WTC11 (cell line): ENCODE measurements at regions not wholly inside any gene's neighbourhood (a gene's known extent, or its start where the extent isn't known, plus 50 kb on each side); places are given as distances from the start of the nearest gene placed in this dataset.
"Not testable (repeated sequence)": the region's sequence is repeated elsewhere in the genome, so short reads cannot be mapped to it uniquely, and the experiment has no call there.

Experiments used
- ATAC-seq: fragments of 200-7000 bp; cut with Tn5 transposase; 2 replicates; pipeline ENCODE4 v1.10.0; 2021; ENCODE audit warnings: mild to moderate bottlenecking, moderate library complexity
- CTCF ChIA-PET: fragments of 300-600 bp; sonication (Branson Sonifier 250); formaldehyde crosslinking; loops from one replicate; lab custom pipeline; 2021; ENCODE audit warnings: antibody characterized with exemption; lab: Charles Lee
- POLR2A ChIA-PET: fragments of 350-600 bp; sonication (Branson Sonifier 250); formaldehyde crosslinking; loops from one replicate; lab custom pipeline; 2021; ENCODE audit warnings: antibody characterized with exemption; lab: Charles Lee
- DNase-seq: peaks from one replicate; pipeline ENCODE4 v3.0.0; 2021; ENCODE audit warnings: low spot score
- H3K27ac Mint-ChIP-seq: 2 replicates; pipeline ENCODE4 v1.8.0; 2021; ENCODE audit warnings: mixed read lengths
- H3K27me3 Mint-ChIP-seq: 2 replicates; pipeline ENCODE4 v1.8.0; 2021; ENCODE audit warnings: low read depth, mild to moderate bottlenecking, moderate library complexity, mixed read lengths
- H3K36me3 Mint-ChIP-seq: 2 replicates; pipeline ENCODE4 v1.8.0; 2021; ENCODE audit warnings: mixed read lengths
- H3K4me1 Mint-ChIP-seq: 2 replicates; pipeline ENCODE4 v1.8.0; 2022; ENCODE audit warnings: mixed read lengths
- H3K4me3 Mint-ChIP-seq: 2 replicates; pipeline ENCODE4 v1.8.0; 2021; ENCODE audit warnings: mild to moderate bottlenecking, moderate library complexity, mixed read lengths
- H3K9me3 Mint-ChIP-seq: 2 replicates; pipeline ENCODE4 v1.8.0; 2021; ENCODE audit warnings: mixed read lengths

GRCh38 chr1:143837924-143838597 is 133.7 kb downstream of the FAM72C start:
- H3K4me1 Mint-ChIP-seq, H3K27ac Mint-ChIP-seq, H3K9me3 Mint-ChIP-seq, CTCF ChIA-PET, POLR2A ChIA-PET, H3K36me3 Mint-ChIP-seq: not testable (repeated sequence)
- DNase-seq, result peak; percentile 55
- Mint-ChIP-seq H3K27me3 (peaks cover 11% of the 10 kb centered on the region), H3K4me3 (peak overlapping the region; percentile 69)
- ATAC-seq, result peak; percentile 72

GRCh38 chr1:143833376-143833775 is 138.4 kb downstream of the FAM72C start:
- DNase-seq, H3K27ac Mint-ChIP-seq, ATAC-seq, H3K4me3 Mint-ChIP-seq, H3K4me1 Mint-ChIP-seq, CTCF ChIA-PET, H3K27me3 Mint-ChIP-seq, H3K36me3 Mint-ChIP-seq, H3K9me3 Mint-ChIP-seq, POLR2A ChIA-PET: not testable (repeated sequence)

GRCh38 chr1:143832379-143832716 is 139.4 kb downstream of the FAM72C start:
- not testable (repeated sequence) for H3K9me3 Mint-ChIP-seq, H3K4me1 Mint-ChIP-seq

GRCh38 chr1:143831479-143832378 is 140.1 kb downstream of the FAM72C start:
- not testable (repeated sequence) for H3K27ac Mint-ChIP-seq
- H3K4me3 Mint-ChIP-seq, result peak overlapping the region; percentile 53

More at GRCh38 chr1:143832379-143832716, 139.4 kb downstream of the FAM72C start:
- H3K36me3 Mint-ChIP-seq, POLR2A ChIA-PET, H3K4me3 Mint-ChIP-seq, DNase-seq, H3K27ac Mint-ChIP-seq, H3K27me3 Mint-ChIP-seq, CTCF ChIA-PET: not testable (repeated sequence)
- ATAC-seq, result peak; percentile 91

GRCh38 chr1:143826162-143826561 is 145.6 kb downstream of the FAM72C start:
- H3K27me3 Mint-ChIP-seq, CTCF ChIA-PET, H3K4me3 Mint-ChIP-seq, ATAC-seq, H3K36me3 Mint-ChIP-seq, H3K27ac Mint-ChIP-seq, H3K4me1 Mint-ChIP-seq, H3K9me3 Mint-ChIP-seq, POLR2A ChIA-PET, DNase-seq: not testable (repeated sequence)

More at GRCh38 chr1:143831479-143832378, 140.1 kb downstream of the FAM72C start:
- POLR2A ChIA-PET, H3K36me3 Mint-ChIP-seq, H3K9me3 Mint-ChIP-seq, H3K27me3 Mint-ChIP-seq, CTCF ChIA-PET, H3K4me1 Mint-ChIP-seq: not testable (repeated sequence)
- ATAC-seq, result peak; percentile 64
- DNase-seq, result peak; percentile 11

GRCh38 chr1:143824266-143824665 is 147.5 kb downstream of the FAM72C start:
- not testable (repeated sequence) for ATAC-seq

GRCh38 chr1:143820058-143820457 is 151.7 kb downstream of the FAM72C start:
- H3K27me3 Mint-ChIP-seq, H3K4me3 Mint-ChIP-seq, DNase-seq, H3K36me3 Mint-ChIP-seq, ATAC-seq, H3K27ac Mint-ChIP-seq, H3K4me1 Mint-ChIP-seq, CTCF ChIA-PET, POLR2A ChIA-PET, H3K9me3 Mint-ChIP-seq: not testable (repeated sequence)

More at GRCh38 chr1:143824266-143824665, 147.5 kb downstream of the FAM72C start:
- H3K27ac Mint-ChIP-seq, H3K36me3 Mint-ChIP-seq, H3K9me3 Mint-ChIP-seq, H3K4me3 Mint-ChIP-seq, H3K27me3 Mint-ChIP-seq, H3K4me1 Mint-ChIP-seq, DNase-seq, CTCF ChIA-PET, POLR2A ChIA-PET: not testable (repeated sequence)

GRCh38 chr1:143816369-143816768 is 155.4 kb downstream of the FAM72C start:
- H3K9me3 Mint-ChIP-seq, H3K27ac Mint-ChIP-seq, H3K36me3 Mint-ChIP-seq, H3K27me3 Mint-ChIP-seq, H3K4me3 Mint-ChIP-seq, DNase-seq, CTCF ChIA-PET, POLR2A ChIA-PET, H3K4me1 Mint-ChIP-seq: not testable (repeated sequence)
- peak; percentile 78 for ATAC-seq

- ATAC-seq, result peak; percentile 44
- not testable (repeated sequence) for H3K4me1 Mint-ChIP-seq
Observed at GRCh38 chr1:143805374-143805773, 166.4 kb downstream of the FAM72C start.

GRCh38 chr1:143804707-143805356 is 167.0 kb downstream of the FAM72C start:
- H3K36me3 Mint-ChIP-seq, H3K27me3 Mint-ChIP-seq, CTCF ChIA-PET, POLR2A ChIA-PET, H3K27ac Mint-ChIP-seq, DNase-seq, H3K9me3 Mint-ChIP-seq, H3K4me1 Mint-ChIP-seq: not testable (repeated sequence)
- peak overlapping the region; percentile 67 for H3K4me3 Mint-ChIP-seq
- ATAC-seq, result peak; percentile 24

More at GRCh38 chr1:143805374-143805773, 166.4 kb downstream of the FAM72C start:
- H3K36me3 Mint-ChIP-seq, DNase-seq, H3K27ac Mint-ChIP-seq, POLR2A ChIA-PET, H3K4me3 Mint-ChIP-seq, H3K9me3 Mint-ChIP-seq, CTCF ChIA-PET, H3K27me3 Mint-ChIP-seq: not testable (repeated sequence)

GRCh38 chr1:143803927-143804411 is 167.8 kb downstream of the FAM72C start:
- H3K36me3 Mint-ChIP-seq, POLR2A ChIA-PET, H3K4me1 Mint-ChIP-seq, H3K27ac Mint-ChIP-seq, ATAC-seq, H3K9me3 Mint-ChIP-seq, CTCF ChIA-PET, H3K27me3 Mint-ChIP-seq: not testable (repeated sequence)
- peak; percentile 31 for DNase-seq
- H3K4me3 Mint-ChIP-seq, result peak overlapping the region; percentile 84

GRCh38 chr1:143803095-143803494 is 168.7 kb downstream of the FAM72C start:
- H3K4me3 Mint-ChIP-seq, H3K4me1 Mint-ChIP-seq, DNase-seq, POLR2A ChIA-PET, H3K36me3 Mint-ChIP-seq, H3K9me3 Mint-ChIP-seq, CTCF ChIA-PET, H3K27me3 Mint-ChIP-seq, H3K27ac Mint-ChIP-seq: not testable (repeated sequence)
- peak; percentile 83 for ATAC-seq
